Neuronal stem cell (in vitro differentiated cells): ENCODE measurements at regions not wholly inside any gene's neighbourhood (a gene's known extent, or its start where the extent isn't known, plus 50 kb on each side); places are given as distances from the start of the nearest gene placed in this dataset.

Source experiments
- DNase-seq: peaks from one replicate; pipeline ENCODE4 v3.0.0-alpha.2; 2013; ENCODE audit warnings: low spot score
- H2AFZ ChIP-seq: one replicate; pipeline ENCODE4 v1.6.1; 2013; ENCODE audit warnings: mild to moderate bottlenecking, low read length, inconsistent platforms
- H2AK5ac ChIP-seq: 2 replicates; pipeline ENCODE4 v1.6.1; 2013; ENCODE audit warnings: low read depth, mild to moderate bottlenecking, inconsistent platforms, low read length, moderate library complexity, mixed read lengths
- H2BK120ac ChIP-seq: 2 replicates; pipeline ENCODE4 v1.6.1; 2013; ENCODE audit warnings: low read depth, mild to moderate bottlenecking, inconsistent platforms, low read length, moderate library complexity, mixed read lengths
- H2BK12ac ChIP-seq: one replicate; pipeline ENCODE4 v1.6.1; 2013; ENCODE audit warnings: low read length, inconsistent platforms
- H2BK15ac ChIP-seq: 2 replicates; pipeline ENCODE4 v1.6.1; 2013; ENCODE audit warnings: mild to moderate bottlenecking, low read length, inconsistent platforms, mixed read lengths
- H2BK5ac ChIP-seq: one replicate; pipeline ENCODE4 v1.6.1; 2013; ENCODE audit warnings: inconsistent platforms, mild to moderate bottlenecking, low read length, moderate library complexity
- H3K14ac ChIP-seq: one replicate; pipeline ENCODE4 v1.6.1; 2013; ENCODE audit warnings: low read length, inconsistent platforms
- H3K18ac ChIP-seq: 2 replicates; pipeline ENCODE4 v1.6.1; 2013; ENCODE audit warnings: low read length, inconsistent platforms
- H3K23ac ChIP-seq: 2 replicates; pipeline ENCODE4 v1.6.1; 2013; ENCODE audit warnings: low read depth, mild to moderate bottlenecking, mixed read lengths, low read length, inconsistent platforms; ENCODE audit not compliant: poor library complexity
- H3K27ac ChIP-seq: replicated peaks from 3 replicates; pipeline ENCODE4 v1.5.1; 2013; ENCODE audit warnings: low read length, inconsistent platforms
- H3K27me3 ChIP-seq, 3 experiments: 2 replicates each; pipeline ENCODE4 v1.6.1; 2013; ENCODE audit warnings: low read length in 3 of 3, mild to moderate bottlenecking in 2 of 3, inconsistent platforms in 1 of 3, low read depth in 1 of 3, mixed read lengths in 1 of 3, moderate library complexity in 1 of 3; ENCODE audit not compliant: control insufficient read depth in 3 of 3, insufficient read depth in 3 of 3
- H3K36me3 ChIP-seq, 2 donors: replicated peaks in 1 of 2; 2 replicates each; pipeline ENCODE4 v1.6.1; 2013; ENCODE audit warnings: low read length in 2 of 2; ENCODE audit not compliant: control insufficient read depth in 2 of 2, insufficient read depth in 2 of 2
- H3K4ac ChIP-seq: 2 replicates; pipeline ENCODE4 v1.6.1; 2013; ENCODE audit warnings: inconsistent platforms, mild to moderate bottlenecking, low read length, moderate library complexity
- H3K4me1 ChIP-seq, 2 donors: 1 replicate in 1 of 2; 2 replicates in 1 of 2; pipeline ENCODE4 v1.6.1; 2013; ENCODE audit warnings: low read length in 2 of 2, low read depth in 1 of 2; ENCODE audit not compliant: control insufficient read depth in 2 of 2, insufficient read depth in 1 of 2
- H3K4me2 ChIP-seq: one replicate; pipeline ENCODE4 v1.6.1; 2013; ENCODE audit warnings: mild to moderate bottlenecking, low read length, inconsistent platforms; ENCODE audit not compliant: insufficient read depth, poor library complexity, severe bottlenecking
- H3K4me3 ChIP-seq, 2 donors: 2 replicates each; pipeline ENCODE4 v1.5.1; 2013; ENCODE audit warnings: low read length in 2 of 2, mild to moderate bottlenecking in 2 of 2, inconsistent platforms in 1 of 2, moderate library complexity in 1 of 2
- H3K79me1 ChIP-seq: one replicate; pipeline ENCODE4 v1.6.1; 2013; ENCODE audit warnings: low read depth, mild to moderate bottlenecking, inconsistent platforms, low read length, moderate library complexity
- H3K9ac ChIP-seq: one replicate; pipeline ENCODE4 v1.6.1; 2013; ENCODE audit warnings: mild to moderate bottlenecking, low read depth, low read length, inconsistent platforms; ENCODE audit not compliant: poor library complexity
- H3K9me3 ChIP-seq, 2 donors: replicated peaks in 1 of 2; 2 replicates each; pipeline versions ENCODE3 to v1.6.1; 2013; ENCODE audit warnings: low read length in 2 of 2, mild to moderate bottlenecking in 2 of 2, inconsistent platforms in 1 of 2, low read depth in 1 of 2, mixed read lengths in 1 of 2, moderate library complexity in 1 of 2; ENCODE audit not compliant: control insufficient read depth in 2 of 2, insufficient read depth in 1 of 2
- H4K8ac ChIP-seq: one replicate; pipeline ENCODE4 v1.6.1; 2013; ENCODE audit warnings: low read depth, mild to moderate bottlenecking, inconsistent platforms, low read length, moderate library complexity
- H4K91ac ChIP-seq: one replicate; pipeline ENCODE4 v1.6.1; 2013; ENCODE audit warnings: low read length, low read depth, mild to moderate bottlenecking, inconsistent platforms; ENCODE audit not compliant: poor library complexity
- WGBS, 2 donors: extraction: QIAGEN DNeasy Blood & Tissue Kit; methylation state at CpG; one replicate each; pipeline ENCODE4 v1.1.7; 2013; ENCODE audit warnings: missing lambda C conversion rate in 2 of 2, mixed read lengths in 1 of 2; ENCODE audit not compliant: insufficient read length in 2 of 2, insufficient replicate concordance in 1 of 2; ENCODE audit errors: extremely low coverage in 2 of 2; 5-methylcytosine and 5-hydroxymethylcytosine counted together

DNA sequence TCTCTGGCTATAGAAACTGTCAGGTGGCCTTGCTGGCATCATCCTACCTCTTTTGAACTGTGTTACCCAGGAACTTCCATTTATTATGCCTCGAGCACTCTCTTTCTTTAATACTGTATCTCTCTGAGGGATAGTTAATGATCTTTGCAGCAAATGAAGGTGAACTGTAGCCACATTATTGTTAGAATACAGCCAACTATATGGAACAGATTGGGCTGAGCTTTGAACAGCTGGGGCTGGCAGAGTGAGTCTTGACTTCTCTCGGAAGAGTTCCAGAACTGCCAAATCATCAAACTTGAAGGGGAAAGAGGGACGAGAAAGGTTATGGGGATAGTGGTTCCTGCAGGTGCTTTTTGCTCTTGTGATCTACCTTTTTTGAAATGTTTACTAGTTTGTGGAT is 237.7 kb downstream of the PRL start:
- no peak overlapping the region for H2BK120ac ChIP-seq
- H2BK12ac ChIP-seq: no peak overlapping the region
- no peak overlapping the region for H3K14ac ChIP-seq
- H2AK5ac ChIP-seq: no peak overlapping the region
- no peak overlapping the region for H4K91ac ChIP-seq
- peaks cover 4 to 52% of the 10 kb centered on the region in 2 donors for H3K36me3 ChIP-seq
- H3K9me3 ChIP-seq: peaks cover 6 to 22% of the 10 kb centered on the region in 2 donors
- H2AFZ ChIP-seq: no peak overlapping the region
- no peak overlapping the region for H3K23ac ChIP-seq
- peaks cover 0 to 2% of the 10 kb centered on the region in 2 donors for H3K4me1 ChIP-seq
- H2BK15ac ChIP-seq: no peak overlapping the region
- no peak overlapping the region for H3K4me2 ChIP-seq
- H2BK5ac ChIP-seq: no peak overlapping the region
- no peak overlapping the region for H3K27ac ChIP-seq
- no peaks in the 10 kb centered on the region for H3K27me3 ChIP-seq
- no peak overlapping the region for H3K9ac ChIP-seq
- H3K4ac ChIP-seq: no peak overlapping the region
- no CpG with 5 or more reads among the region's 3 CpGs for WGBS, 2 donors
- H4K8ac ChIP-seq: no peak overlapping the region
- peaks cover 2% of the 10 kb centered on the region for H3K79me1 ChIP-seq
- no peak overlapping the region for H3K4me3 ChIP-seq
- no peak for DNase-seq
- H3K18ac ChIP-seq: no peak overlapping the region

DNA sequence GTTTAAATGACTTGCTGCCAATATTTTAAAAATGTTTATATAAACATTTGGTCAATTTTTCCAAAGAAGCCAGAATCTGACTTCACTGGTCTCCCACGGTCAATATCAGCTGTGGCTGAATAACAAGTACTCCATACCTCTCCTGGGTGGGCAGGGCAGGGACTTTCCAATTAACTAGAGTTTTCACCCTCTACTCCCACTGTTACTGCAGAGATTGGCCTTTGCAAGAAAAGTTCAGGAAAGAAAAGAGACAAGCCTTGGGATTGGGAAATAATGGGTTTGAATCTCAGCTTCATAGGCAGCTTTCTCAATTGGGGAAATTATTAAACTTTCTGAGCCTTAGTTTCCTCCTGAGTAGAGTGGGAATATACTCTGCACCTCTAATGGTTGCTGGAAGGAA is 236.9 kb downstream of the PRL start:
- peaks cover 0 to 2% of the 10 kb centered on the region in 2 donors for H3K4me1 ChIP-seq
- no peak overlapping the region for H3K4ac ChIP-seq
- no peak overlapping the region for H3K18ac ChIP-seq
- H3K79me1 ChIP-seq: peaks cover 2% of the 10 kb centered on the region
- H4K91ac ChIP-seq: no peak overlapping the region
- H4K8ac ChIP-seq: no peak overlapping the region
- H2BK15ac ChIP-seq: no peak overlapping the region
- no peak for DNase-seq
- peaks cover 6 to 22% of the 10 kb centered on the region in 2 donors for H3K9me3 ChIP-seq
- no peak overlapping the region for H2BK12ac ChIP-seq
- H3K4me2 ChIP-seq: no peak overlapping the region
- H2AFZ ChIP-seq: no peak overlapping the region
- no CpG with 5 or more reads among the region's 1 CpG for WGBS, 2 donors
- no peak overlapping the region for H3K27ac ChIP-seq
- no peak overlapping the region for H3K9ac ChIP-seq
- peaks cover 4 to 60% of the 10 kb centered on the region in 2 donors for H3K36me3 ChIP-seq
- no peak overlapping the region for H2AK5ac ChIP-seq
- H2BK5ac ChIP-seq: no peak overlapping the region
- no peak overlapping the region for H2BK120ac ChIP-seq
- H3K14ac ChIP-seq: no peak overlapping the region
- no peak overlapping the region for H3K23ac ChIP-seq
- no peak overlapping the region for H3K4me3 ChIP-seq
- no peaks in the 10 kb centered on the region for H3K27me3 ChIP-seq

DNA sequence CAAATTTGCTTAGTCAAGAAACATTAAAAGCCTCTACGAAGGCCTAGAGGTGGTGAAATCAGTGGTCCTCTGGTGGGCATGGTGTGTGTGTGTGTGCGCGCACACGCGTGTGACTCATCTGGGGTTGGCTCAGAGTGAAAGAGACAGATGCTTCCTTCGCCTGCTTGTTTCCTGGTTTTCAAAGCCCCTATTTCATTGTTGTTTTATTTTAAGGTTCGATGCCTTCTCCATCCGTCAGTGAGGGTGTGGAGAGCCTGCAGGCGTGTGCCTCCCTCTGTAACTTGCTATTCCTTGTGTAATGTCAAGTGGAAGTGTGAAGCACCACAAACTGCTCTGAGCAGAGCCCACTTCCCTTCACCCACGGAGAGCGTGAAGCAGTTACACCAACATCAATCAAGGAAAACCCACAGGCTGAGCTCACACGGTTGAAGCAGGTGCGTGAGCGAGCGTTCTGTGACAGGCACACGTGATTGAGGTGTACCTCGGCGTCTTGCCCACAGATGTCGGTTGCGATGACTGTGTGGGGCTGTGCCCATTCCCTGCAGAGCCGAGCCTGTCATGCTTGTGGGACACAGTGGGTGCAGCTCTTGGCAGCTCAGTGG is 233.9 kb downstream of the PRL start:
- Histone ChIP-seq H3K4ac (no peak overlapping the region), H3K4me3 (peak overlapping the region in 1 of 2 donors; percentile 59), H2BK15ac (no peak overlapping the region), H3K36me3 (peaks cover 4 to 40% of the 10 kb centered on the region in 2 donors), H3K27ac (no peak overlapping the region), H3K18ac (peak overlapping the region; percentile 87), H2BK12ac (no peak overlapping the region), H4K8ac (peak overlapping the region; percentile 48), H3K4me2 (no peak overlapping the region), H3K9ac (no peak overlapping the region), H3K79me1 (peaks cover 2% of the 10 kb centered on the region), H3K27me3 (no peaks in the 10 kb centered on the region), H3K4me1 (peaks cover 0 to 2% of the 10 kb centered on the region in 2 donors), H3K14ac (peak overlapping the region; percentile 94), H2AFZ (no peak overlapping the region), H2BK120ac (peak overlapping the region; percentile 28), H4K91ac (no peak overlapping the region), H3K23ac (peak overlapping the region; percentile 80), H2BK5ac (peak overlapping the region; percentile 39), H2AK5ac (peak overlapping the region; percentile 32), H3K9me3 (peaks cover 2 to 4% of the 10 kb centered on the region in 2 donors)
- no peak for DNase-seq
- WGBS, 2 donors: no CpG with 5 or more reads among the region's 21 CpGs

DNA sequence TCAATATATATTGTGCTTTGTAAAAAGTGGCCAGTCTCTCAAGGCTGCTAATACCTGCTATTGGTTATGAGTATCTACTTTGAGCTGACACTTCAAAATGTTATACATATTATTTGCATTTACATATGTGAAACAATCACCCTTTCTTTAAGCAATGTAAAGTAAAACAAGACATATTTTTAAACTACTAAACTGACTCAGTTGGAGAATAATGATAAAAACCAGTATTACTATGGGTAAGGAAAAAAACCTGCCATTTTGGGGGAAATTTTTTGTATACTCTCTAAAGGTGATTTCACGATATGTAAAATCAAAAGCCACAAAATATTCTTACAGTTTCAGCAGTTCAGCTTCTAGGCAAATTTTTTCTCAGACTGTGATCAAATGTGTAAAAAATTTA is 232.3 kb downstream of the PRL start:
- Histone ChIP-seq H3K27me3 (no peaks in the 10 kb centered on the region), H3K4ac (no peak overlapping the region), H3K4me3 (no peak overlapping the region), H4K8ac (no peak overlapping the region), H3K18ac (no peak overlapping the region), H2BK120ac (no peak overlapping the region), H3K36me3 (peaks cover 4 to 24% of the 10 kb centered on the region in 2 donors), H3K9me3 (peaks cover 2 to 4% of the 10 kb centered on the region in 2 donors), H3K4me1 (peaks cover 0 to 2% of the 10 kb centered on the region in 2 donors), H2BK5ac (no peak overlapping the region), H3K27ac (no peak overlapping the region), H2AFZ (no peak overlapping the region), H3K23ac (no peak overlapping the region), H3K4me2 (no peak overlapping the region), H2AK5ac (no peak overlapping the region), H4K91ac (no peak overlapping the region), H2BK12ac (no peak overlapping the region), H3K9ac (no peak overlapping the region), H3K79me1 (peaks cover 2% of the 10 kb centered on the region), H2BK15ac (no peak overlapping the region), H3K14ac (no peak overlapping the region)
- no peak for DNase-seq
- WGBS, 2 donors: no CpG with 5 or more reads among the region's 1 CpG
